OCI-LY1 (cell line): ENCODE measurements at regions not wholly inside any gene's neighbourhood (a gene's known extent, or its start where the extent isn't known, plus 50 kb on each side); places are given as distances from the start of the nearest gene placed in this dataset.

Source experiments
- EZH2 ChIP-seq: fragments of 200-600 bp; sonication (generic), shearing (Covaris generic); IDR thresholded peaks from 2 replicates; pipeline ENCODE4 v1.8.0; 2017; ENCODE audit warnings: borderline replicate concordance, mixed run types, mild to moderate bottlenecking, antibody characterized with exemption, low read length, moderate library complexity, mixed read lengths
- TF ChIP-seq, protein P1 (sequence below): fragments of 200-600 bp; sonication (generic), shearing (Covaris generic); IDR thresholded peaks from 2 replicates; pipeline ENCODE4 v1.5.1; 2017; ENCODE audit warnings: mild to moderate bottlenecking, antibody characterized with exemption, low read length, moderate library complexity, mixed read lengths

DNA sequence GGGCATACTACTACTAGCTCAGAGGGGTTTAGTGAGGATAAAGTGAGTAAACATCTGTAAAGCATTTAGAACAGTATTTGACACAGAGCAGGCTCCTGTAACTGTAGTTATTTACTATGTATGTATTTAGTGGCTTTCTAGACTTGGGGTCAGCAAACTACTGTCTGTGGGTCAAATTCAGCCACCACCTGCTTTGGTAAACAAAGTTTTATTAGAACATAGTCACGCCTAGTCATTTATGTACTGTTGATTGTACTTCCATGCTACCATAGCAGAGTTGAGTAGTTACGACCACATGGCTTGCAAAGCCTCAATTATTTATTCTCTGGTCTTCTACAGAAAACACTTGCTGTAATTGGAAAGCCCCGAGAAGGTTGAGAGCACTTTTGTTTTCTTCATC lies 248.5 kb upstream of the PLPP4 start:
- TF ChIP-seq EZH2 = no peak
- TF ChIP-seq, protein P1, sequence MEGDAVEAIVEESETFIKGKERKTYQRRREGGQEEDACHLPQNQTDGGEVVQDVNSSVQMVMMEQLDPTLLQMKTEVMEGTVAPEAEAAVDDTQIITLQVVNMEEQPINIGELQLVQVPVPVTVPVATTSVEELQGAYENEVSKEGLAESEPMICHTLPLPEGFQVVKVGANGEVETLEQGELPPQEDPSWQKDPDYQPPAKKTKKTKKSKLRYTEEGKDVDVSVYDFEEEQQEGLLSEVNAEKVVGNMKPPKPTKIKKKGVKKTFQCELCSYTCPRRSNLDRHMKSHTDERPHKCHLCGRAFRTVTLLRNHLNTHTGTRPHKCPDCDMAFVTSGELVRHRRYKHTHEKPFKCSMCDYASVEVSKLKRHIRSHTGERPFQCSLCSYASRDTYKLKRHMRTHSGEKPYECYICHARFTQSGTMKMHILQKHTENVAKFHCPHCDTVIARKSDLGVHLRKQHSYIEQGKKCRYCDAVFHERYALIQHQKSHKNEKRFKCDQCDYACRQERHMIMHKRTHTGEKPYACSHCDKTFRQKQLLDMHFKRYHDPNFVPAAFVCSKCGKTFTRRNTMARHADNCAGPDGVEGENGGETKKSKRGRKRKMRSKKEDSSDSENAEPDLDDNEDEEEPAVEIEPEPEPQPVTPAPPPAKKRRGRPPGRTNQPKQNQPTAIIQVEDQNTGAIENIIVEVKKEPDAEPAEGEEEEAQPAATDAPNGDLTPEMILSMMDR = no peak
